ENCODE measurements at regions not wholly inside any gene's neighbourhood (a gene's known extent, or its start where the extent isn't known, plus 50 kb on each side); places are given as distances from the start of the nearest gene placed in this dataset.

- Histone ChIP-seq H4K20me1 (ENCODE audit: insufficient read depth, poor library complexity, severe bottlenecking) (no peaks in the 10 kb centered on the region), H3K79me2 (no peaks in the 10 kb centered on the region), H3K27ac (no peak overlapping the region), H3K4me1 (ENCODE audit: insufficient read depth) (no peaks in the 10 kb centered on the region), H3K36me3 (replicated peaks; ENCODE audit: insufficient read depth, low read depth) (no peaks in the 10 kb centered on the region), H3K27me3 (no peaks in the 10 kb centered on the region), H3K4me2 (no peak overlapping the region), H2AFZ (no peak overlapping the region), H3K9me2 (replicated peaks; ENCODE audit: insufficient read depth) (no peaks in the 10 kb centered on the region), H3K9me3 (ENCODE audit: low read depth) (no peaks in the 10 kb centered on the region), H3K4me3 (no peak overlapping the region)
- DNase-seq (ENCODE audit: low spot score), result no peak
- 83% methylated on average over 18 of the region's 18 CpGs for WGBS (ENCODE audit: low lambda C conversion rate, missing lambda C conversion rate)
- TF ChIP-seq CTCF (IDR thresholded peaks at IDR 0.05; ENCODE audit: poor library complexity) (no peak), EZH2phosphoT487 (IDR thresholded peaks at IDR 0.05; ENCODE audit: low read depth, severe bottlenecking, unreplicated experiment) (no peak), EZH2 (IDR thresholded peaks at IDR 0.05; ENCODE audit: borderline replicate concordance) (no peak)
These were observed 397.6 kb upstream of the MYT1L start for GRCh38 chr2:2728635-2729034.

GRCh38 chr2:2727876-2728511, 396.9 kb upstream of the MYT1L start:
- Histone ChIP-seq H2AFZ (no peak overlapping the region), H3K4me3 (no peak overlapping the region), H3K9me3 (ENCODE audit: low read depth) (no peaks in the 10 kb centered on the region), H3K27me3 (no peaks in the 10 kb centered on the region), H3K4me1 (ENCODE audit: insufficient read depth) (no peaks in the 10 kb centered on the region), H3K27ac (no peak overlapping the region), H3K36me3 (replicated peaks; ENCODE audit: insufficient read depth, low read depth) (no peaks in the 10 kb centered on the region), H3K9me2 (replicated peaks; ENCODE audit: insufficient read depth) (no peaks in the 10 kb centered on the region), H3K4me2 (no peak overlapping the region), H3K79me2 (no peaks in the 10 kb centered on the region), H4K20me1 (ENCODE audit: insufficient read depth, poor library complexity, severe bottlenecking) (no peaks in the 10 kb centered on the region)
- TF ChIP-seq EZH2 (IDR thresholded peaks at IDR 0.05; ENCODE audit: borderline replicate concordance), result no peak
- no peak for TF ChIP-seq EZH2phosphoT487 (IDR thresholded peaks at IDR 0.05; ENCODE audit: low read depth, severe bottlenecking, unreplicated experiment)
- TF ChIP-seq CTCF (IDR thresholded peaks at IDR 0.05; ENCODE audit: poor library complexity), result no peak
- WGBS (ENCODE audit: low lambda C conversion rate, missing lambda C conversion rate), result 92% methylated on average over 18 of the region's 18 CpGs
- no peak for DNase-seq (ENCODE audit: low spot score)

GRCh38 chr2:2726163-2726562, 395.1 kb upstream of the MYT1L start:
- H3K4me2 ChIP-seq, result no peak overlapping the region
- WGBS (ENCODE audit: low lambda C conversion rate, missing lambda C conversion rate), result 90% methylated on average over 11 of the region's 11 CpGs
- H3K27me3 ChIP-seq, result no peaks in the 10 kb centered on the region

More at GRCh38 chr2:2726163-2726562, 395.1 kb upstream of the MYT1L start:
- no peak overlapping the region for H3K27ac ChIP-seq
- no peak overlapping the region for H2AFZ ChIP-seq
- no peaks in the 10 kb centered on the region for H3K9me3 ChIP-seq (ENCODE audit: low read depth)
- H3K4me1 ChIP-seq (ENCODE audit: insufficient read depth), result no peaks in the 10 kb centered on the region
- DNase-seq (ENCODE audit: low spot score), result no peak
- no peaks in the 10 kb centered on the region for H4K20me1 ChIP-seq (ENCODE audit: insufficient read depth, poor library complexity, severe bottlenecking)
- TF ChIP-seq EZH2 (IDR thresholded peaks at IDR 0.05; ENCODE audit: borderline replicate concordance), result no peak
- no peak for TF ChIP-seq EZH2phosphoT487 (IDR thresholded peaks at IDR 0.05; ENCODE audit: low read depth, severe bottlenecking, unreplicated experiment)
- TF ChIP-seq CTCF (IDR thresholded peaks at IDR 0.05; ENCODE audit: poor library complexity), result no peak
- H3K36me3 ChIP-seq (replicated peaks; ENCODE audit: insufficient read depth, low read depth), result no peaks in the 10 kb centered on the region
- H3K4me3 ChIP-seq, result no peak overlapping the region
- no peaks in the 10 kb centered on the region for H3K79me2 ChIP-seq
- no peaks in the 10 kb centered on the region for H3K9me2 ChIP-seq (replicated peaks; ENCODE audit: insufficient read depth)
